Left ventricle myocardium inferior (tissue), 1 donor: ENCODE measurements at regions not wholly inside any gene's neighbourhood (a gene's known extent, or its start where the extent isn't known, plus 50 kb on each side); places are given as distances from the start of the nearest gene placed in this dataset.

ENCODE experiments used
- DNase-seq: peaks from one replicate; pipeline ENCODE4 v3.0.0-alpha.2; 2020
- H3K27ac ChIP-seq: fragments of 200-600 bp; replicated peaks from 2 replicates; pipeline ENCODE4 v1.8.0; 2021
- H3K27me3 ChIP-seq: fragments of 200-600 bp; 2 replicates; pipeline ENCODE4 v1.8.0; 2021; ENCODE audit warnings: low read depth
- H3K36me3 ChIP-seq: fragments of 200-600 bp; 2 replicates; pipeline ENCODE4 v1.8.0; 2021
- H3K4me1 ChIP-seq: fragments of 200-600 bp; 2 replicates; pipeline ENCODE4 v1.8.0; 2021
- H3K4me3 ChIP-seq: fragments of 200-600 bp; 2 replicates; pipeline ENCODE4 v1.8.0; 2021; ENCODE audit warnings: mild to moderate bottlenecking, moderate library complexity
- H3K9me3 ChIP-seq: fragments of 200-600 bp; replicated peaks from 2 replicates; pipeline ENCODE4 v1.8.0; 2021
- intact Hi-C: fragments of 100-400 bp; cut with micrococcal nuclease; formaldehyde crosslinking; loops from one replicate; pipeline ENCODE4 v1.11.0; 2022
- TF ChIP-seq, protein P1 (sequence below): fragments of 200-600 bp; IDR thresholded peaks from 2 replicates; pipeline ENCODE4 v1.8.0; 2021; ENCODE audit warnings: antibody characterized with exemption, mild to moderate bottlenecking, borderline replicate concordance
- donor health status: DM: no; HTN: yes; CAD: no; lungs with severe emphysema.

DNA sequence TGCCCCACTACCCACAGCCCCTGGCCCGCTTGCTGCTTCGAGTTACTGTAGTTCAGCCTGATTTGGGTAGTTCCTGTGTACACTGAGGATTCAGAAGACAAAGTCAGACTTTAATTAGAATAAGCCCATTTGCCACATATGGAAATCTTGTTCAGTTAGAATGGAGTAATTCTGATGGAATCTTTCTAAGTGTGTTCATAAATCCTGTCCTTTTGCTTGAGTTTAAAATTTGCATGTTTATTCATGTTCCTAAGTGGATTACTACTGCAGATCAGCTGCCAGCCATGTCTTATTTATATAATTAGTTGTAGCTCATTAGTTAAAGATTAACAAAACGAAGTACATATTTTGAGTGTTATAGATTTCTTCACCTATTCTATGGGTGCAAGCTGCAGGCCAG, 504.5 kb downstream of the PCNX1 start:
- intact Hi-C loops, result no loop called here
- no peaks in the 10 kb centered on the region for H3K4me1 ChIP-seq

DNA sequence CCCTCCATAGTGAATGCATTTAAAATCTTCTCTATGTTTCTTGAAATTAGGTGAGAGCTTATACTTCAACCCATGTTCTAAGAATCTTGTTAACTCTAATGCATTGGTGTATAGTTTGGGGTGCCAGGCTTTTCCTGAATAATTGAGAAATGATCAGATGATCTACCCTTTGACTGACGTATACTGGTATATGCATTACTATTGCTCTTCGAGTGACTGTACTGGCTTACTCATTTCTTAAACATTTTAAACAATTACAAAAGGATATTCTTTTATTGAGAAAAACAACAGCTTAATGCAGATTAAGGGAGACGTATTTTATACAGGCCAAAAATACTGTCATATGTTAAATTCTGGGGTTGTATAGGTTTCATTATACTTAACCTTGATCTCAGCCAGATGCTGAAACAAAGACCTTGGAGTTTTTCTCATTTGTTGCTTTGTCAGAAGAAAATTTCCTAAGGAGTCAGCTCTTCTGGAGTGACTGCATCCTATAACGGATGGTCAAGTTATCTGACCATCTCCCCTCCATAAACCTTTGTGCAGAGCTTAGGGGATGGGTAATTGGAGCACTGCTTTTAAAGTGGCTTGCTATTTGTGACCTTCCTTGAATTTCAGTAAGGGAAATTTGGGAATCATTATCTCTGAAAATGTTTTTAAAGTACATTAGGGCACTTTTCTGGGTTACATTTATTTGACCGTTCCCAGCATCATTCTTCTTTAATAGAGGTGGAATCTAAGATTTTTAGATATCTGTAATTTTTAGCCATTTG, 507.6 kb downstream of the PCNX1 start:
- intact Hi-C loops, result no loop called here
- no peak for DNase-seq

More for the DNA sequence above, 504.5 kb downstream of the PCNX1 start:
- Histone ChIP-seq H3K36me3 (no peaks in the 10 kb centered on the region), H3K27me3 (no peaks in the 10 kb centered on the region), H3K27ac (no peak overlapping the region), H3K4me3 (no peak overlapping the region), H3K9me3 (no peaks in the 10 kb centered on the region)
- TF ChIP-seq, protein P1, sequence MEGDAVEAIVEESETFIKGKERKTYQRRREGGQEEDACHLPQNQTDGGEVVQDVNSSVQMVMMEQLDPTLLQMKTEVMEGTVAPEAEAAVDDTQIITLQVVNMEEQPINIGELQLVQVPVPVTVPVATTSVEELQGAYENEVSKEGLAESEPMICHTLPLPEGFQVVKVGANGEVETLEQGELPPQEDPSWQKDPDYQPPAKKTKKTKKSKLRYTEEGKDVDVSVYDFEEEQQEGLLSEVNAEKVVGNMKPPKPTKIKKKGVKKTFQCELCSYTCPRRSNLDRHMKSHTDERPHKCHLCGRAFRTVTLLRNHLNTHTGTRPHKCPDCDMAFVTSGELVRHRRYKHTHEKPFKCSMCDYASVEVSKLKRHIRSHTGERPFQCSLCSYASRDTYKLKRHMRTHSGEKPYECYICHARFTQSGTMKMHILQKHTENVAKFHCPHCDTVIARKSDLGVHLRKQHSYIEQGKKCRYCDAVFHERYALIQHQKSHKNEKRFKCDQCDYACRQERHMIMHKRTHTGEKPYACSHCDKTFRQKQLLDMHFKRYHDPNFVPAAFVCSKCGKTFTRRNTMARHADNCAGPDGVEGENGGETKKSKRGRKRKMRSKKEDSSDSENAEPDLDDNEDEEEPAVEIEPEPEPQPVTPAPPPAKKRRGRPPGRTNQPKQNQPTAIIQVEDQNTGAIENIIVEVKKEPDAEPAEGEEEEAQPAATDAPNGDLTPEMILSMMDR, result no peak
- no peak for DNase-seq

DNA sequence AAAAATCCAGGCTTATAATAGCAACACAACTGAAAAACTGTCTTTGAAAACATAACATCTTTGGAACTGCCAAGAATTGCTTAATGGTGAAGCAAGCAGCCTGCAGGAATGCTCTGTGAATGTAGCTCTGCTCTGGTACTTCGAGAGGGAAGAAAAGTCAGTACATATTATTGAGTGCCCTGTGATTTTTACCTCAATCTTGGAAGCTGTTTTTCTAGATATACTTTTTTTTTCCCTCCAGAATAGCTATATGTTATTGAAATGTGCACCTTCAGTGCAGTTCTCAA, 508.1 kb downstream of the PCNX1 start:
- TF ChIP-seq, protein P1, result no peak

More for the DNA sequence above, 507.6 kb downstream of the PCNX1 start:
- Histone ChIP-seq H3K9me3 (no peaks in the 10 kb centered on the region), H3K4me3 (no peak overlapping the region), H3K36me3 (no peaks in the 10 kb centered on the region), H3K4me1 (no peaks in the 10 kb centered on the region), H3K27me3 (no peaks in the 10 kb centered on the region), H3K27ac (no peak overlapping the region)
- TF ChIP-seq, protein P1, result no peak

DNA sequence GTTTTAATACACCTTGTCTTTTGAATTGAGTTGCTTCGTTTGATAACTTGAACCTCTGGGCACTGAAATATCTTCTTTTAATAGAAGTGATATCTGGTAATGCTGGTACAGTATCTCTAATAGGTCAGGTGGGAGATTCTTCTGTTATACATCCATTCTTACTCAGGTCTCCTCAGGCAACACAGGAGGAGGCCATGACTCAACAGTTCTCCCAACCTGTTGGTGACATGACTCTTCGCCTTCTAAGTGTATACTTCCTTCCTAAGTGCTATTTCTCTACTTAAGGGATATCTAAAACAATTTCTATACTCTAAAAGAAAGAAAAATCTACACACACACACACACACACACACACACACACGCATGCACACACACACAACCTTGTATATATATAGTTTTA, 509.1 kb downstream of the PCNX1 start:
- H3K27ac ChIP-seq, result no peak overlapping the region
- H3K4me1 ChIP-seq, result no peaks in the 10 kb centered on the region
- H3K4me3 ChIP-seq, result no peak overlapping the region
- intact Hi-C loops, result no loop called here
- no peak for DNase-seq
- H3K27me3 ChIP-seq, result no peaks in the 10 kb centered on the region
- H3K36me3 ChIP-seq, result no peaks in the 10 kb centered on the region
- H3K9me3 ChIP-seq, result no peaks in the 10 kb centered on the region
- TF ChIP-seq, protein P1, result no peak

More for the DNA sequence above, 508.1 kb downstream of the PCNX1 start:
- no peaks in the 10 kb centered on the region for H3K9me3 ChIP-seq
- H3K27ac ChIP-seq, result no peak overlapping the region
- no peaks in the 10 kb centered on the region for H3K36me3 ChIP-seq
- intact Hi-C loops, result no loop called here
- no peaks in the 10 kb centered on the region for H3K4me1 ChIP-seq
- DNase-seq, result no peak
- no peak overlapping the region for H3K4me3 ChIP-seq
- H3K27me3 ChIP-seq, result no peaks in the 10 kb centered on the region

DNA sequence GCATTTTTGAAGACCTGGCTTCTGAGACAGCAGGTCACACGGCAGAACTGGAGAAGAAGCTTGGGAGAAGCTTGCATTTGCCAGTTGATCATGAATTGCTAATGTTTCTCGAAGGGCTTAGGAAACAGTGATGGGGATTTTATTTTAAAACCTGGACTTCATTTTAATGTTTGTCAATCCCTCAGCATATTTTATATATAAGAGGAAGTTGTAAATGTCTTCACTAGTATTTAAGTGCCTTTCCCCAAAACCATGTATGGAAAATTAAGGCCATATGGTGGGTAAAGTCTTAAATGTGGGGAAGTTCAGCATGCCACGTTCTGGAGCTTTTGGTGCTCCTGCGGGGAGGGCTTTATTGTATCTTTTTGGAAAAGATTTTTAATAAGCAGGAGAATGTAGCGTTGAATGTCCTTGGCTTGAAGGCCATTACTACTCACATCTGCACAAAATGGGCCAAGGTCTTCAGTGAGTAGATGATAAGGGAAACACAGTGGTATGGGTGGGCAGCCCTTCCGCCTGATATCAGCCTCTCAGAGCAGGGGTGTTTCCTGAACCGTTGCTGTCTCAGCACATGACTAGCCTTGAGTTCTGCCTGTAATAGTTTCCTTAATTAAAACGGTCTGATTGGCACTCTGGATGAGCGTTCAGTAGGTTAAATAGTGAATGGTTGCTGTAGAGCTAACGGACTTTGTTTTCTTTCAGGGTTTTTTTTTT, 511.4 kb downstream of the PCNX1 start:
- Histone ChIP-seq H3K4me3 (no peak overlapping the region), H3K9me3 (no peaks in the 10 kb centered on the region), H3K36me3 (no peaks in the 10 kb centered on the region), H3K27me3 (no peaks in the 10 kb centered on the region), H3K4me1 (no peaks in the 10 kb centered on the region), H3K27ac (no peak overlapping the region)
- TF ChIP-seq, protein P1, result no peak
- DNase-seq, result no peak
- intact Hi-C loops, result no loop called here
